Coronary artery (tissue), 2 donors: ENCODE measurements at regions not wholly inside any gene's neighbourhood (a gene's known extent, or its start where the extent isn't known, plus 50 kb on each side); places are given as distances from the start of the nearest gene placed in this dataset.

Experiments used
- DNase-seq: peaks from one replicate; pipeline ENCODE4 v3.0.0-alpha.2; 2017; ENCODE audit warnings: low spot score
- H3K27ac ChIP-seq, 2 donors: fragments of 200-600 bp; sonication (generic); one replicate each; pipeline ENCODE4 v1.5.1; 2016 to 2019
- H3K4me3 ChIP-seq: fragments of 200-600 bp; sonication (generic); 2 replicates; pipeline ENCODE4 v1.5.1; 2016; ENCODE audit warnings: mild to moderate bottlenecking, moderate library complexity
- TF ChIP-seq, protein P1 (sequence below): fragments of 200-600 bp; sonication (generic); IDR thresholded peaks from one replicate; pipeline ENCODE4 v1.5.1; 2019; ENCODE audit warnings: antibody characterized with exemption

DNA sequence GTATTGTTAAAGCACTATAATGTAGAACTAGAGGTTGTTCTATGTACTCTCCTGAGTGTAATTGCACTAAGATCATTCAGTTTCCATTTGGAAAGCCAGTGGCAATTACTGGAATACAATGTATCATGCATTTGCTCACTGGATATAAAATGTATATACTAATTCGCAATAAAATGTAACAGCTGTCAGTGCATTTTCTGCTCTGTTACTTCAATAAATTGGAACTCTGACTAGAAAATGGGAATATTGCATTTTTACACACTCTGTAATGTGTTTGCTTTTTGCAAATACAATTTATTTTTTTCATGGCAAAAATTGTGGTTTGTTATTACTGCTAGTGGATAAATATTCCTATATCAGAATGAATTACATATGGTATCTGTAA is 893.8 kb upstream of the POU3F3 start:
- DNase-seq, result no peak
- H3K4me3 ChIP-seq, result no peak overlapping the region
- TF ChIP-seq, protein P1, sequence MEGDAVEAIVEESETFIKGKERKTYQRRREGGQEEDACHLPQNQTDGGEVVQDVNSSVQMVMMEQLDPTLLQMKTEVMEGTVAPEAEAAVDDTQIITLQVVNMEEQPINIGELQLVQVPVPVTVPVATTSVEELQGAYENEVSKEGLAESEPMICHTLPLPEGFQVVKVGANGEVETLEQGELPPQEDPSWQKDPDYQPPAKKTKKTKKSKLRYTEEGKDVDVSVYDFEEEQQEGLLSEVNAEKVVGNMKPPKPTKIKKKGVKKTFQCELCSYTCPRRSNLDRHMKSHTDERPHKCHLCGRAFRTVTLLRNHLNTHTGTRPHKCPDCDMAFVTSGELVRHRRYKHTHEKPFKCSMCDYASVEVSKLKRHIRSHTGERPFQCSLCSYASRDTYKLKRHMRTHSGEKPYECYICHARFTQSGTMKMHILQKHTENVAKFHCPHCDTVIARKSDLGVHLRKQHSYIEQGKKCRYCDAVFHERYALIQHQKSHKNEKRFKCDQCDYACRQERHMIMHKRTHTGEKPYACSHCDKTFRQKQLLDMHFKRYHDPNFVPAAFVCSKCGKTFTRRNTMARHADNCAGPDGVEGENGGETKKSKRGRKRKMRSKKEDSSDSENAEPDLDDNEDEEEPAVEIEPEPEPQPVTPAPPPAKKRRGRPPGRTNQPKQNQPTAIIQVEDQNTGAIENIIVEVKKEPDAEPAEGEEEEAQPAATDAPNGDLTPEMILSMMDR, result no peak
- H3K27ac ChIP-seq, result no peak overlapping the region

DNA sequence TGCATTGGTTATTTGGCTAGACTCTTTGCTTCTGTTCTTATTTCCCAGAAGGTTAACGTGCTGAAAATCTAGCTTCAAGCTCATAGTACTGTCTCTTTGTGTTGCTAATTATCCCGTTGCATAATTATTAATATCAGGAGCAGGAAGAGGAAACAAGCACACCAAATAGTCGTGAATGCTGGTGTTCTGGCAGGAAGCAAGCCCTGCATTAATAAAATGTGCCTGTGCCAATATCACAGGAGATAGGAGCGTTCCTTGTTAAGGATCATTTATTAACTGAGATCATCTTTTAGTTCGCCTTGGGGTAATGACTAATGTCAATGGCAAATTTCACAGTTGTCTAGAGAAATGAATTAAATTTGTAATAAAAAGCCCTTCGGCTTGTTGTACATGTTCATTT is 893.0 kb upstream of the POU3F3 start:
- DNase-seq, result no peak
- Histone ChIP-seq H3K27ac (no peak overlapping the region), H3K4me3 (no peak overlapping the region)
- TF ChIP-seq, protein P1, result no peak

GRCh38 chr2:103961862-103962261 is 892.1 kb upstream of the POU3F3 start:
- DNase-seq, result no peak
- Histone ChIP-seq H3K4me3 (no peak overlapping the region), H3K27ac (no peak overlapping the region)
- TF ChIP-seq, protein P1, result no peak

GRCh38 chr2:103962670-103963069 is 891.2 kb upstream of the POU3F3 start:
- DNase-seq, result no peak
- TF ChIP-seq, protein P1, result no peak
- Histone ChIP-seq H3K27ac (no peak overlapping the region), H3K4me3 (no peak overlapping the region)

GRCh38 chr2:103963146-103963725 is 890.7 kb upstream of the POU3F3 start:
- DNase-seq, result no peak
- no peak overlapping the region for H3K4me3 ChIP-seq
- no peak overlapping the region for H3K27ac ChIP-seq
- TF ChIP-seq, protein P1, result no peak

- DNase-seq, result no peak
- Histone ChIP-seq H3K4me3 (no peak overlapping the region), H3K27ac (no peak overlapping the region)
- TF ChIP-seq, protein P1, result no peak
Observed at GRCh38 chr2:103977241-103977640, 876.7 kb upstream of the POU3F3 start.

DNA sequence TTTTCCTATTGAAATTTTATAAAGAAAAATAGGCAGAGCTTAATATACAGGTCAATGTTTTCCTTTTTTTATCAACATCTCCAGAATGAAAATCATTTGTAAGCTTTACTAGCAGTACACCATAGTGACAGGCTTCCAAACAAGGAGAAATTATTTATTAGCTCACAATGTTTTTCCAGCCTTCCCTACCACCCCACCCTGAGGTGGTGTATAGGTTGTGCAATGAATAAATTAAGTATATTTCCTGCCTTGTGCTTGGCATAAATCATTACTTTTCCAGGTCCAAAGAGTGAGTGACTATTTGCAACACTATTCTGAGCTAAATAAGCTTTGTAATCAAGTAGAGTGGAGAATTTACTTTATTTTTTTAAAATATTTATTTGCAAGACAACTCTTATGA is 876.2 kb upstream of the POU3F3 start:
- no peak overlapping the region for H3K4me3 ChIP-seq
- TF ChIP-seq, protein P1, result no peak
- no peak overlapping the region for H3K27ac ChIP-seq
- DNase-seq, result no peak
